ENCODE measurements at regions not wholly inside any gene's neighbourhood (a gene's known extent, or its start where the extent isn't known, plus 50 kb on each side); places are given as distances from the start of the nearest gene placed in this dataset.

DNA sequence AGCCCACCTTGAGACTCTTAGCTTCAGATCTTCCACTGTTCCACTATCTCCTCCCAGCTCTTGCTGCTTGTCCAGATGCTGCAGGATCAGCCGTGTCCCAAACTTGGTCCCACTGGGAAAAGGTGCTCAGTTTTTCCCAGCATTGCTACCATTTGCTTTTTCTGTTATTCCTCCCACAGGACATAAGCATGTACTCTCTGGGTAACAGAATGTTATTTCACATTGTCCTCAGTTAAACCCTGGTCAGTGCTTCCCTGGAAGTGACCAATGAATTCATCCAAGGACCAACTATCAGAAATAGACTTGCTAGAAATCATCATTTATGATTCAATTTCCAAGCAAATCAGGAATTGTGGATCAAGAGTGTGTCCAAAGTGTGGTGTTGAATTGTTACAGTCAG lies 179.2 kb upstream of the ZNF32 start:
- DNase-seq: no peak
- no peaks in the 10 kb centered on the region for H3K27me3 Mint-ChIP-seq
- ATAC-seq (ENCODE audit: poor library complexity): no peak
- CTCF ChIA-PET: no interaction called here
- TF ChIP-seq, protein P1, sequence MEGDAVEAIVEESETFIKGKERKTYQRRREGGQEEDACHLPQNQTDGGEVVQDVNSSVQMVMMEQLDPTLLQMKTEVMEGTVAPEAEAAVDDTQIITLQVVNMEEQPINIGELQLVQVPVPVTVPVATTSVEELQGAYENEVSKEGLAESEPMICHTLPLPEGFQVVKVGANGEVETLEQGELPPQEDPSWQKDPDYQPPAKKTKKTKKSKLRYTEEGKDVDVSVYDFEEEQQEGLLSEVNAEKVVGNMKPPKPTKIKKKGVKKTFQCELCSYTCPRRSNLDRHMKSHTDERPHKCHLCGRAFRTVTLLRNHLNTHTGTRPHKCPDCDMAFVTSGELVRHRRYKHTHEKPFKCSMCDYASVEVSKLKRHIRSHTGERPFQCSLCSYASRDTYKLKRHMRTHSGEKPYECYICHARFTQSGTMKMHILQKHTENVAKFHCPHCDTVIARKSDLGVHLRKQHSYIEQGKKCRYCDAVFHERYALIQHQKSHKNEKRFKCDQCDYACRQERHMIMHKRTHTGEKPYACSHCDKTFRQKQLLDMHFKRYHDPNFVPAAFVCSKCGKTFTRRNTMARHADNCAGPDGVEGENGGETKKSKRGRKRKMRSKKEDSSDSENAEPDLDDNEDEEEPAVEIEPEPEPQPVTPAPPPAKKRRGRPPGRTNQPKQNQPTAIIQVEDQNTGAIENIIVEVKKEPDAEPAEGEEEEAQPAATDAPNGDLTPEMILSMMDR (IDR thresholded peaks at IDR 0.05): no peak
- Histone ChIP-seq H3K36me3 (ENCODE audit: insufficient read depth, low read length) (no peaks in the 10 kb centered on the region), H3K27ac (ENCODE audit: low read depth in 1 of 2, low read length in 2 of 2) (no peak overlapping the region), H3K4me1 (ENCODE audit: insufficient read depth, low read length) (peaks cover under 1% of the 10 kb centered on the region), H3K27me3 (ENCODE audit: control insufficient read depth in 1 of 2, insufficient read depth in 2 of 2, low read length in 2 of 2) (no peaks in the 10 kb centered on the region), H3K9me3 (ENCODE audit: control insufficient read depth in 1 of 2, insufficient read depth in 1 of 2, low read length in 2 of 2) (no peaks in the 10 kb centered on the region), H3K4me3 (ENCODE audit: low read length) (no peak overlapping the region)
- H3K27ac Mint-ChIP-seq: no peak overlapping the region
- POLR2A ChIA-PET: no interaction called here
- no peak overlapping the region for H3K4me3 Mint-ChIP-seq
- H3K36me3 Mint-ChIP-seq (ENCODE audit: low read depth): no peaks in the 10 kb centered on the region
- peaks cover 12% of the 10 kb centered on the region for H3K4me1 Mint-ChIP-seq (ENCODE audit: low read depth)
- H3K9me3 Mint-ChIP-seq: peaks cover 5% of the 10 kb centered on the region
- intact Hi-C loops (cut with DNase I, micrococcal nuclease): no loop called here

DNA sequence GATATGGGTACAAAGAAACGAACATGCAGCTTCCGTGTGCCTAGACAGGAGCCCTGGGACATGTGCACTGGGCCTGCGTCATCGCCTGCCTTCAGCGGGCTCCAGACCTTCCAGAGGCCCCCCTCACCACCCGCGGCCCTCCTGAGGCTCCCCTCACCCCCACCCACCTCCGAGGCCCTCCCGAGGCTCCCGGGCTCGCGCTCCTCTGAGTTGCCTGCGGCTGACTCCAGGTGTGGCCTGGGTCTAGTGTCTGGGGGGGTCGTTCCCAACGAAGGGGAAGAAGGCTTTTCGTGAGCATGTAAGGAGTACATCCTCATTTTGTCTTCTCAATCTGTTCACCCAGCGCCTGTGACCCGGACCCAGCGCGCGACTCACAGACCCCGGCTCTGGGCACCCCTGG lies 177.3 kb upstream of the ZNF32 start:
- ATAC-seq (ENCODE audit: poor library complexity) (no peak), DNase-seq (no peak)
- TF ChIP-seq, protein P1 (IDR thresholded peaks at IDR 0.05): no peak
- Mint-ChIP-seq H3K9me3 (peaks cover 2% of the 10 kb centered on the region), H3K36me3 (ENCODE audit: low read depth) (no peaks in the 10 kb centered on the region), H3K27ac (no peak overlapping the region), H3K27me3 (no peaks in the 10 kb centered on the region), H3K4me3 (no peak overlapping the region), H3K4me1 (ENCODE audit: low read depth) (peaks cover 20% of the 10 kb centered on the region)
- ChIA-PET POLR2A (no interaction called here), CTCF (no interaction called here)
- Histone ChIP-seq H3K4me1 (ENCODE audit: insufficient read depth, low read length) (peaks cover 7% of the 10 kb centered on the region), H3K27ac (ENCODE audit: low read depth in 1 of 2, low read length in 2 of 2) (no peak overlapping the region), H3K27me3 (ENCODE audit: control insufficient read depth in 1 of 2, insufficient read depth in 2 of 2, low read length in 2 of 2) (no peaks in the 10 kb centered on the region), H3K36me3 (ENCODE audit: insufficient read depth, low read length) (no peaks in the 10 kb centered on the region), H3K9me3 (ENCODE audit: control insufficient read depth in 1 of 2, insufficient read depth in 1 of 2, low read length in 2 of 2) (no peaks in the 10 kb centered on the region), H3K4me3 (ENCODE audit: low read length) (no peak overlapping the region)
- intact Hi-C loops (cut with DNase I, micrococcal nuclease): no loop called here

DNA sequence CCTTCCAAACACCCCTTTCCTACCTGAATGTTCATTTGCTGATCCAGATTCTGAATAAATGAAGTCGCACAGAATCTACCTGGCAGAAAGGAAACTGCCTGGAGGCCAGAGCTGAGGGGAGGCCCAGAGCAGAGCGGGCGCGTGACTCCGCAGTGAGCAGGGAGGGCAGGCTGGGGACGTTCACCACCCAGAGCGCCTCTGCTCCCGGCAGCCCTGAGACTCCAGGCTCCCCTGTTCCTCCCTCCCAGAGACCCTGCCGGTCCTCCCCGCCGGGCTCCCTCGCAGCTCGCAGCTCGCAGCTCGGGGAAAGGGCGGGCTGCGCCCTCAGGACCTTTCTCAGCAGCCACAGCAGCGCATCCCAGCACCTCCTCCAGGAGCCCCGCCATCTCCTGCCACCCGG lies 176.7 kb upstream of the ZNF32 start:
- Histone ChIP-seq H3K27me3 (ENCODE audit: control insufficient read depth in 1 of 2, insufficient read depth in 2 of 2, low read length in 2 of 2) (no peaks in the 10 kb centered on the region), H3K9me3 (ENCODE audit: control insufficient read depth in 1 of 2, insufficient read depth in 1 of 2, low read length in 2 of 2) (no peaks in the 10 kb centered on the region), H3K4me3 (ENCODE audit: low read length) (no peak overlapping the region), H3K4me1 (ENCODE audit: insufficient read depth, low read length) (peaks cover 7% of the 10 kb centered on the region), H3K27ac (ENCODE audit: low read depth in 1 of 2, low read length in 2 of 2) (no peak overlapping the region), H3K36me3 (ENCODE audit: insufficient read depth, low read length) (no peaks in the 10 kb centered on the region)
- TF ChIP-seq, protein P1 (IDR thresholded peaks at IDR 0.05): no peak
- Mint-ChIP-seq H3K27ac (no peak overlapping the region), H3K9me3 (peaks cover 2% of the 10 kb centered on the region), H3K4me3 (no peak overlapping the region), H3K4me1 (ENCODE audit: low read depth) (peaks cover 20% of the 10 kb centered on the region), H3K27me3 (no peaks in the 10 kb centered on the region), H3K36me3 (ENCODE audit: low read depth) (no peaks in the 10 kb centered on the region)
- ATAC-seq (ENCODE audit: poor library complexity) (no peak), DNase-seq (no peak)
- ChIA-PET CTCF (no interaction called here), POLR2A (no interaction called here)
- intact Hi-C loops (cut with DNase I, micrococcal nuclease): no loop called here

Data from CD4-positive, alpha-beta T cell (primary cell).